ENCODE measurements at regions not wholly inside any gene's neighbourhood (a gene's known extent, or its start where the extent isn't known, plus 50 kb on each side); places are given as distances from the start of the nearest gene placed in this dataset.

DNA sequence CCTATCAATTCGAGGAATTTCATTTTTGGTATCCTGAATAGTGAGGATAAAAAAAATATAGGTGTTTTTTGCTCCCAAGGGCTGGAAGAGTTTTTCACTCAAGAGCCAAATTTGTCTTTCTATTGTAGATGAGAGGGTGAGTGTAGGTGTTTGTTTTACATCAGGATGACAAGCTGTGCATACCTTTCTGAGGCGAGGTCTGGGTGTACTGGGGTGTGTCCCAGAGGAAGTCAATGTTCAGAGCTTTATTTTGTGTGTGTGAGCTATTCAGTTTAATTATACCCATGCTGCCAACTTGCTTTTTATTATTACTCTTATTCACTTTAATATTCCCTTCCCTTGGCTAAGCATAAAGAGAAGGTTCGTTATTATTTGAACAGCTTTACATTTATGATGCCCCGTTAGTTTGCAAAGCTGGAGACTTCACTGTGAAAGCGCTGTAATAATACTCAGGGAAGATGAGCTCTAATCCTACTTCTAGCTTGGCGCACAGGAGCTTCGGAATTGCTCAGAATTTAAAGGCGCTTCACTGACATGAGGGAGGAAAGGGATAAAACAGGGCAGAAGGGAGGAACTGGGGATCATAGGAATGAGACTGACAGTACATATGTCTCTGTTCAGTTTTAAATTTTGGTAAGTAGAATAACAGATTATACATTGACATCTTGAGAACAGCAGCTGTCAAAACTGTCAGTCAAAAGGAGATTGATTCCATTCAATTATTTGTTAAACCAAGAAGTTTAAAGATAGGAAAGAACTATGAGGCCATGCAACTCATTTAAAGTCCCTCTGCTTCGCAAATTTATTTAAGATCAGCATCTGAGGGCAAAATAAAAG, 117.7 kb upstream of the TP63 start:
- no peak overlapping the region for H3K4me2 ChIP-seq (ENCODE audit: low read length)
- H2BK12ac ChIP-seq (ENCODE audit: low read length), result no peak overlapping the region
- no peaks in the 10 kb centered on the region for H3K36me3 ChIP-seq (ENCODE audit: control insufficient read depth in 1 of 2, insufficient read depth in 2 of 2, low read length in 2 of 2)
- no peak overlapping the region for H3K4ac ChIP-seq (ENCODE audit: low read depth, low read length)
- H3K4me3 ChIP-seq (ENCODE audit: low read depth, low read length), result no peak overlapping the region
- no CpG with 5 or more reads among the region's 9 CpGs for WGBS (ENCODE audit: extremely low coverage, insufficient coverage, insufficient read length)
- no peak overlapping the region for H4K12ac ChIP-seq (ENCODE audit: low read depth, low read length)
- no peak overlapping the region for H4K8ac ChIP-seq (ENCODE audit: low read depth, low read length)
- H3K4me1 ChIP-seq (ENCODE audit: control insufficient read depth in 1 of 2, insufficient read depth in 2 of 2, low read length in 2 of 2), result peaks cover 2 to 3% of the 10 kb centered on the region in 2 experiments
- H3K79me2 ChIP-seq (ENCODE audit: control insufficient read depth, insufficient read depth, low read length, poor library complexity), result no peaks in the 10 kb centered on the region
- no peaks in the 10 kb centered on the region for H3K9me3 ChIP-seq (ENCODE audit: insufficient read depth, low read depth, low read length)
- no peak overlapping the region for H2AFZ ChIP-seq (ENCODE audit: insufficient read depth, low read length, poor library complexity)
- H3K23ac ChIP-seq (ENCODE audit: low read length), result no peak overlapping the region
- H2AK5ac ChIP-seq (ENCODE audit: low read length), result no peak overlapping the region
- no peak overlapping the region for H3K9ac ChIP-seq (ENCODE audit: low read length)
- H2BK120ac ChIP-seq (ENCODE audit: insufficient read depth, low read length, poor library complexity), result no peak overlapping the region
- no peak overlapping the region for H2BK5ac ChIP-seq (ENCODE audit: low read depth, low read length, poor library complexity)
- no peak for DNase-seq
- H4K91ac ChIP-seq (ENCODE audit: low read depth, low read length), result no peak overlapping the region
- H3K14ac ChIP-seq (ENCODE audit: low read length), result no peak overlapping the region
- H3K18ac ChIP-seq (ENCODE audit: low read length), result no peak overlapping the region
- no peaks in the 10 kb centered on the region for H3K79me1 ChIP-seq (ENCODE audit: low read length)
- no peaks in the 10 kb centered on the region for H3K27me3 ChIP-seq (ENCODE audit: insufficient read depth, low read length)
- no peak overlapping the region for H3K27ac ChIP-seq (ENCODE audit: low read depth, low read length)

DNA sequence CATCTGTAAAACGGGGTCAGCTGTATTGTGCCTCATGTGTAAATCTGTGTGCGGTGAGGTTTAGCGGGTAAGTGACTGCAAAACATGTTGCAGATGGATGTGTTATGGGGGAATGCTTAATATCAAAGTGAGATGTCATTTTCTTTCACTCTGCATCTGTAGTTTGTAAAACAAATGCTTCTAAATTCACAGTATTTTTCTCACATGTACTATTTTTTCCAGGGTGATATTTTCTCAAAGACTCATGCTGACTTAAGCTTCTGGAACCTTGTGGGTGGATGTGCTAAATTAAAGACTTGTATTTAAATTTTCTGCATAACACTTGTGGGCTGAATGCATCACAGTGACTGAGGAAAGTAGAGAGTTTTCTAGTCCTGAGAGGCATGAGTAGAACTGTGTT, 115.2 kb upstream of the TP63 start:
- Histone ChIP-seq H4K12ac (ENCODE audit: low read depth, low read length) (no peak overlapping the region), H3K23ac (ENCODE audit: low read length) (no peak overlapping the region), H3K4me3 (ENCODE audit: low read depth, low read length) (no peak overlapping the region), H3K4me1 (ENCODE audit: control insufficient read depth in 1 of 2, insufficient read depth in 2 of 2, low read length in 2 of 2) (peaks cover 2 to 3% of the 10 kb centered on the region in 2 experiments), H3K36me3 (ENCODE audit: control insufficient read depth in 1 of 2, insufficient read depth in 2 of 2, low read length in 2 of 2) (no peaks in the 10 kb centered on the region), H3K27ac (ENCODE audit: low read depth, low read length) (no peak overlapping the region), H2BK5ac (ENCODE audit: low read depth, low read length, poor library complexity) (no peak overlapping the region), H2BK120ac (ENCODE audit: insufficient read depth, low read length, poor library complexity) (no peak overlapping the region), H3K79me1 (ENCODE audit: low read length) (no peaks in the 10 kb centered on the region), H3K27me3 (ENCODE audit: insufficient read depth, low read length) (no peaks in the 10 kb centered on the region), H4K91ac (ENCODE audit: low read depth, low read length) (no peak overlapping the region), H2AK5ac (ENCODE audit: low read length) (no peak overlapping the region), H3K14ac (ENCODE audit: low read length) (no peak overlapping the region), H3K18ac (ENCODE audit: low read length) (no peak overlapping the region), H2AFZ (ENCODE audit: insufficient read depth, low read length, poor library complexity) (no peak overlapping the region), H3K4ac (ENCODE audit: low read depth, low read length) (no peak overlapping the region), H3K9ac (ENCODE audit: low read length) (no peak overlapping the region), H2BK12ac (ENCODE audit: low read length) (no peak overlapping the region), H3K4me2 (ENCODE audit: low read length) (no peak overlapping the region), H4K8ac (ENCODE audit: low read depth, low read length) (no peak overlapping the region), H3K9me3 (ENCODE audit: insufficient read depth, low read depth, low read length) (no peaks in the 10 kb centered on the region), H3K79me2 (ENCODE audit: control insufficient read depth, insufficient read depth, low read length, poor library complexity) (no peaks in the 10 kb centered on the region)
- no CpG with 5 or more reads among the region's 3 CpGs for WGBS (ENCODE audit: extremely low coverage, insufficient coverage, insufficient read length)
- DNase-seq, result no peak

DNA sequence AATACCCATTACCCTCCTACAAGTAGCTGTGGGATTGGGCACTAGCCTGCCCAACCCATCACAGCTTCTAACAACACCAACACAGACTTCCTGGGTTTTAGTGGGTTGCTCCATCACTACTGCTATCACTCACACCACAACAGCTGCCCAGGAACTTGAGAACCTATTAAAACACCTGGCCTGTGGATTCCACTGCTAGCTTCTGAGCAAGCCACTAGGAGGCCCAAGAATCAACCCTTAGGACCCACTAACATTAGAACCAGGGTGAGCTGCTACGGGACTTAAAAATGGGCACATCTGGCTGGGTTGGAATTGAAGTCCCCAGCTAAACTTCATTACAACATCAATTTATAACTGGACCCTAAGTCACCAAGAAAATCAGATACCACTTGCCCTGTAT, 113.2 kb upstream of the TP63 start:
- Histone ChIP-seq H4K91ac (ENCODE audit: low read depth, low read length) (no peak overlapping the region), H3K4me1 (ENCODE audit: control insufficient read depth in 1 of 2, insufficient read depth in 2 of 2, low read length in 2 of 2) (peaks cover under 1 to 1% of the 10 kb centered on the region in 2 experiments), H3K79me2 (ENCODE audit: control insufficient read depth, insufficient read depth, low read length, poor library complexity) (no peaks in the 10 kb centered on the region), H2BK120ac (ENCODE audit: insufficient read depth, low read length, poor library complexity) (no peak overlapping the region), H3K27ac (ENCODE audit: low read depth, low read length) (no peak overlapping the region), H2BK12ac (ENCODE audit: low read length) (no peak overlapping the region), H3K14ac (ENCODE audit: low read length) (no peak overlapping the region), H3K27me3 (ENCODE audit: insufficient read depth, low read length) (no peaks in the 10 kb centered on the region), H4K8ac (ENCODE audit: low read depth, low read length) (no peak overlapping the region), H3K4me3 (ENCODE audit: low read depth, low read length) (no peak overlapping the region), H3K9ac (ENCODE audit: low read length) (no peak overlapping the region), H4K12ac (ENCODE audit: low read depth, low read length) (no peak overlapping the region), H3K36me3 (ENCODE audit: control insufficient read depth in 1 of 2, insufficient read depth in 2 of 2, low read length in 2 of 2) (no peaks in the 10 kb centered on the region), H3K23ac (ENCODE audit: low read length) (no peak overlapping the region), H2AK5ac (ENCODE audit: low read length) (no peak overlapping the region), H3K18ac (ENCODE audit: low read length) (no peak overlapping the region), H3K9me3 (ENCODE audit: insufficient read depth, low read depth, low read length) (no peaks in the 10 kb centered on the region), H3K4ac (ENCODE audit: low read depth, low read length) (no peak overlapping the region), H3K4me2 (ENCODE audit: low read length) (no peak overlapping the region), H2AFZ (ENCODE audit: insufficient read depth, low read length, poor library complexity) (no peak overlapping the region), H3K79me1 (ENCODE audit: low read length) (no peaks in the 10 kb centered on the region), H2BK5ac (ENCODE audit: low read depth, low read length, poor library complexity) (no peak overlapping the region)
- DNase-seq, result no peak
- no CpG with 5 or more reads among the region's 1 CpG for WGBS (ENCODE audit: extremely low coverage, insufficient coverage, insufficient read length)

DNA sequence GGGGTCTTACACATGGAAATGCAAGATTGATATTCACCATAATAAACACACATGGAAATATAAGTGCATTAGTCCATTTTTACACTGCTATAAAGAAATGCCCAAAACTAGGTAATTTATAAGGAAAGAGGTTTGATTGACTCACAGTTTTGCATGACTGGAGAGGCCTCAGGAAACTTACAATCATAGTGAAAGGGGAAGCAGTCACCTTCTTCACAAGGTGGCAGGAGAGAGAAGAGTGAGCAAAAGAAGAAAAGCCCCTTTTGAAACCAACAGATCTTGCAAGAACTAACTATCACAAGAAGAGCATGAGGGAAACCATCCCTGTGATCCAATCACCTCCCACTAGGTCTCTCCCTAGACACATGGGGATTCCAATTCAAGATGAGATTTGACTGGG, 111.7 kb upstream of the TP63 start:
- no peak overlapping the region for H3K18ac ChIP-seq (ENCODE audit: low read length)
- H2AFZ ChIP-seq (ENCODE audit: insufficient read depth, low read length, poor library complexity), result no peak overlapping the region
- no peaks in the 10 kb centered on the region for H3K27me3 ChIP-seq (ENCODE audit: insufficient read depth, low read length)
- no peak overlapping the region for H4K12ac ChIP-seq (ENCODE audit: low read depth, low read length)
- H3K4me1 ChIP-seq (ENCODE audit: control insufficient read depth in 1 of 2, insufficient read depth in 2 of 2, low read length in 2 of 2), result no peaks in the 10 kb centered on the region
- H3K4me2 ChIP-seq (ENCODE audit: low read length), result no peak overlapping the region
- H3K4ac ChIP-seq (ENCODE audit: low read depth, low read length), result no peak overlapping the region
- no peak overlapping the region for H2BK120ac ChIP-seq (ENCODE audit: insufficient read depth, low read length, poor library complexity)
- no peak overlapping the region for H3K9ac ChIP-seq (ENCODE audit: low read length)
- H3K79me1 ChIP-seq (ENCODE audit: low read length), result no peaks in the 10 kb centered on the region
- H3K23ac ChIP-seq (ENCODE audit: low read length), result no peak overlapping the region
- no peaks in the 10 kb centered on the region for H3K79me2 ChIP-seq (ENCODE audit: control insufficient read depth, insufficient read depth, low read length, poor library complexity)
- no peak overlapping the region for H2AK5ac ChIP-seq (ENCODE audit: low read length)
- no peak overlapping the region for H4K91ac ChIP-seq (ENCODE audit: low read depth, low read length)
- no peaks in the 10 kb centered on the region for H3K36me3 ChIP-seq (ENCODE audit: control insufficient read depth in 1 of 2, insufficient read depth in 2 of 2, low read length in 2 of 2)
- no peak overlapping the region for H4K8ac ChIP-seq (ENCODE audit: low read depth, low read length)
- no peak overlapping the region for H3K27ac ChIP-seq (ENCODE audit: low read depth, low read length)
- no peak overlapping the region for H2BK12ac ChIP-seq (ENCODE audit: low read length)
- no peaks in the 10 kb centered on the region for H3K9me3 ChIP-seq (ENCODE audit: insufficient read depth, low read depth, low read length)
- H2BK5ac ChIP-seq (ENCODE audit: low read depth, low read length, poor library complexity), result no peak overlapping the region
- DNase-seq, result no peak
- no peak overlapping the region for H3K14ac ChIP-seq (ENCODE audit: low read length)
- no peak overlapping the region for H3K4me3 ChIP-seq (ENCODE audit: low read depth, low read length)
